Inflammatory macrophage treated with lipopolysaccharide for 1 hour (primary cell): ENCODE measurements at regions not wholly inside any gene's neighbourhood (a gene's known extent, or its start where the extent isn't known, plus 50 kb on each side); places are given as distances from the start of the nearest gene placed in this dataset.

Experiments
- DNase-seq, 2 donors: peaks; one replicate each; pipeline ENCODE4 v3.0.0-alpha.2; 2020 to 2022

DNA sequence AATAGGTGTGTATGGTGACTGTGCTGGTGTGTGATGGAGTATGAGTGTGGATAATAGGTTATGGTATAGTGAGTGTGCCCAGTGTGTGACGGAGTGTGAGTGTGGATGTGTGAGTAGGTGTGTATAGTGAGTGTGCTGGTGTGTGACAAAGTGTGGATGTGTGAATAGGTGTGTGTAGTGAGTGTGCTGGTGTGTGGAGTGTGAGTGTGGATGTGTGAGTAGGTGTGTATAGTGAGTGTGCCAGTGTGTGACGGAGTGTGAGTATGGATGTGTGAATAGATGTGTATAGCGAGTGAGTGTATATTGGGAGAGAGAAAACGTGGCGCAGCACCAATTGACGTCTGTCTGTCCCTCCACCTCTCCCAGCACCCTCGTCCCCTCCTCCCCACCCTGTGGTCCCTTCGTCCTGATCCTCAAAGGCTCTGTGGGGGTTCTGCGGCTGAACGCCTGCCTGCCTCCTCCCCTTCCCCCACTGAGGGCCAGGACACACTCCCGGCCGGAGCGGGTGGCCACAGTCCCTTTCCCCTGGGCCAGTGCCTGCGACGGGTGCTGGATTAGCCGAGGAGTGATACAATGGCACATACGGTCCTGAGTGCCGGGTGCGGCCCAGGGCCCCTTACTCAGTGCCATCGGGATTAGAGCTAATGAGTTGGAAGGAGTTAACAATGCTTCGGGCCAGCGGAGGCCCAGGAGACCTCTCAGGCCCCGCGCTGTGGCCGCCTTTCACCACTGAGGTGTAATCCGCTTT lies 160.0 kb downstream of the MRM1 start:
- no peak for DNase-seq

DNA sequence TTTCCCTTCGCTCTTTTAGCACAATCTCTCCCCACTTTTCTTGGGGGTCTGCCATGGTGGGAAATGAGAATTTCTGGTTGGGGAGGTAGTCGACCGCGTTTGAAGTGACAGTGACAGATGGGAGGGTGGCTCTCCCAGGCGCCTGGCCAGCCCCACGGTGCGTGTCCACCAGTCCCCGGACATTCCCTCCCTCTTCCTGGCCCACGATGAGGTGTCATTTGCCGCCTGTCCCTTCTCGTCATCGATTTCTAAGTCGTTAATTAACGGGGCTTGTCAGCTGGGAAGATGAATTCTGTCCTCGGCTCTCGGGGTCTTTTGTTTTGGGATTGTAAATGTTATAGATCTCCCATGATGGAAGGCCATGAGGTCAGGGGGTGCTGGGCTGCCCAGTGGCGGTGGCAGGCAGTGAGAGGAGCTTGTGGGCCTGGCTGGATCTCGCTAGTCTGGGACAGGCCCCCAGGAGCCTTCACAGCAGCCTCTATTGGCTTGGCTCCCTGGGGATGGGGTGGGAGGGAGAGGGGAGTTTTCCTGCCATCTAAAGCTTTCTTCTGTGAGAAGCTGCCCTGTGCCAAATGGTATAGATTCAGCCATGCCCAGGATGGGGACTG lies 164.2 kb downstream of the MRM1 start:
- no peak for DNase-seq

DNA sequence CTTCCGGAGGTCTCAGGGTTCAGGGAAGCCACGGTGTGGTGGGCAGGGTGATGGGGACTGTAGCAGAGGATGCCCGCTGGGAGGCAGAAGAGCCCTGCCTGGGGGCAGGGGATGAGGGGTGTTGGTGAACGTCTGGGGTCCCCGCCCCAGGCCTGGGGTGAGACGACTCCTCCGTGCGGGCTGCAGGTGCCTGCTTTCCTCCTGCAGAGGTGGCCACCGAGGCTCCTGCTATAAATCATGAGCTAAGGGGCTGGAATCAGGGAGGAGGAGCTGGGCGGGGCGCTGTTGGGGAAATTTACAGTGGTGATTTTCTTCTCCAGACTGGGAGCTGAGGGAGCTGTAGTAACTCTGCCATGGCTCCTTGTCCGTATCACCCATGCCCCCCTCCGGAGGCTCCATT lies 167.0 kb downstream of the MRM1 start:
- no peak for DNase-seq

DNA sequence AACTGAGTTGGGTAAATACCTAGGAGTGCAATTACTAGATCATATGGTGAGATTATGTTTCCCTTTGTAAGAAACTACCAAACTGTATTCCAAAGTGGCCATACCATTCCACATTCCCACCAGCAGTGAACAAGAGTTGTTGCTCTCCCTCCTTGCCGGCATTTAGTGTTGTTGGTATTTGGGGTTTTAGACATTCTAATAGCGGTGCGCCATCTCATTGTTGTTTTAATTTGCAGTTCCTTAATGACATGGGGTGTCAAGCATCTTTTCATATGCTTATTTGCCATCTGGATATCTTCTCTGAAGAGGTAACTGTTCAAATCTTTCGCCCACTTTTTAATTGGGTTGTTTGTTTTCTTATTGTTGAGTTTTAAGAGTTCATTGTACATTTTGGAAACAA lies 164.2 kb upstream of the LHX1 start:
- no peak for DNase-seq

DNA sequence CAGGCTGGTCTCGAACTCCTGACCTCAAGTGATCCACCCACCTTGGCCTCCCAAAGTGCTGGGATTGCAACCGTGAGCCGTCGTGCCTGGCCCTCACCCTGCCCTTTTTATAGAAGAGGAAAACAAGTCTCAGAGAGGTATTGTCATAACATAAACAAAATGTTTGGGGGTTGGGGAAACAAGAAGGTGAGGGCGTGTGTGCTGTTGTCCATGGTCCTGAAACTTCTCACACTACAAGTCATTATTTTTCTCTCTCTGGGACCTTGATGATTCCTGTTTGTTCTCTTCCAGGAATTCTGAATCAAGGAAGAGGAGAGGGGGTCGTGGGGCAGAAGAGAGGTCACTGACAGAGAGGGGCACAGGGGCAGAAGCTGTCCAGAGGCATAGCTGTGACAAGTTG lies 160.2 kb upstream of the LHX1 start:
- DNase-seq, result no peak

DNA sequence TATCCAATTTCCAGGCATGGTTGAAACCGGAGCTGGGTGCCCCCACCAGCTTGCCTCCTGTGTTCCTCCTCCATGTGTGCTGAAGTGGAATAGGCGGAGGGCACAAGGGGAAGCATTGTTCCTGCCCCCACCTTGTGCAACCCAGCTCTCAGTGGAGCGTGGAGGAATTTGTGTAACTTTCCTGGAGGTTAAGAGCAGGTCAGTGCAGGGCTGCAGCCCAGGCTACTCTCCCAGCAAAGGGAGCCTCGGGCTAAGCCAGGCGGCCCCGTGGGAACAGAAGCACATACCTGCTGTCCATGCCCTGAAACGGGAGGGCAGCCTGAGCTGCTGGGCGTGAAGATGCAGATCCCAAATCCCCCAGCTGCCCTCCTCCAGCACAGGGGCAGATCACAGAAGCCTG lies 158.8 kb upstream of the LHX1 start:
- DNase-seq, result no peak

DNA sequence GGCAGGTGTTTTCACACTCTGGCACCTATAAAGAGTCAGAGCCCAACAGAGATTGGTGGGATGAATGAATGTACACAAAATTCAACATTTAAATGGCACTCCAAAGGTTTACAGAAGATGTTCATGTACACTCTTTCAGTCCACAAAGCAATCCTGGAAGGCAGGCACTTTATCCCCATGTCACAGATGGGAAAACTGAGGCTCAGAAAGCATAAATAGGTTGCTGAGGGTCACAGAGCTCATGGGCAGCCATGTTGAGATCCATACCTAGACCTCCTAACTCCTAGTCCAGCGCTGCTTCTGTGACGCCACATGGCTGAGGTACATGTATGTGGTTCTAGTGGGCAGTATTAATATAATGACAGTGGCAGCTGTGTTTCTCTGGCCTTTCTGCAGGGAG lies 157.7 kb upstream of the LHX1 start:
- no peak for DNase-seq

DNA sequence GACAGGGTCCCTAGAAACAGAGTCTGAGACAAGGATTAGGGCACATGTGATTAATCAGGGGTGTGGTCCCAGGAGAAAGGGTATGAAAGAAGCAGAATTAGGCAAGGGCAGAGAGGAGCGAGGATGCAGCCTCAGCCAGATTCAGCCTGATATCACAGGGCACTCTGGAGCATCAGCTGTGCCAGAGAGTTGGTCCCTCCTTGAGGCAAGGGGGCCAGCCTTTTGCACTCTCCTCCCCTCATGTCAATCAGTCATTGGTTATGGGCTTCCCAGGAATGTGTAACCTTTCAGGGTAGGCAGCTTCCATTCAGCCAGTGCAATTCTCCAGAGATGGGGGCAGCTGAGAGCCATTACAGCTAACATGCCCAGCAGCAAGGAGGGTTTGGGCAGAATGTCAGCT lies 152.6 kb upstream of the LHX1 start:
- no peak for DNase-seq

DNA sequence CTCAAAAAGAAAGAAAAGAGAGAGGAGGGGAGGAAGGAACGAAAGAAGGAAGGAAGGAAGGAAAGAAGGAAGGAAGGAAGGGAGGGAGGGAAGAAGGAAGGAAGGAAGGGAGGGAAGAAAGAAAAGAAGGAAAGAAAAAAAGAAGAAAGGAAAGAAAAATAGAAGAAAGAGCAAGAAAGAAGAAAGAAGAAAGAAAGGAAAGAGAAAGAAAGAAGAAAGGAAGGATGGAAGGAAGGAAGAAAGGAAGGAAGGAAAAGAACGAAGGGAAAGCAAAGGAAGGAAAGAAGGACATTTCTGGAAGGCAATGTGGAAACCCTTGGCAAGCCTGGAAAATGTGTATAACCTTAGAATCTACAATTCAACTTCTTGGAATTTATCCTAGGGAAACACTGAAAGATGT lies 150.4 kb upstream of the LHX1 start:
- DNase-seq, result no peak

DNA sequence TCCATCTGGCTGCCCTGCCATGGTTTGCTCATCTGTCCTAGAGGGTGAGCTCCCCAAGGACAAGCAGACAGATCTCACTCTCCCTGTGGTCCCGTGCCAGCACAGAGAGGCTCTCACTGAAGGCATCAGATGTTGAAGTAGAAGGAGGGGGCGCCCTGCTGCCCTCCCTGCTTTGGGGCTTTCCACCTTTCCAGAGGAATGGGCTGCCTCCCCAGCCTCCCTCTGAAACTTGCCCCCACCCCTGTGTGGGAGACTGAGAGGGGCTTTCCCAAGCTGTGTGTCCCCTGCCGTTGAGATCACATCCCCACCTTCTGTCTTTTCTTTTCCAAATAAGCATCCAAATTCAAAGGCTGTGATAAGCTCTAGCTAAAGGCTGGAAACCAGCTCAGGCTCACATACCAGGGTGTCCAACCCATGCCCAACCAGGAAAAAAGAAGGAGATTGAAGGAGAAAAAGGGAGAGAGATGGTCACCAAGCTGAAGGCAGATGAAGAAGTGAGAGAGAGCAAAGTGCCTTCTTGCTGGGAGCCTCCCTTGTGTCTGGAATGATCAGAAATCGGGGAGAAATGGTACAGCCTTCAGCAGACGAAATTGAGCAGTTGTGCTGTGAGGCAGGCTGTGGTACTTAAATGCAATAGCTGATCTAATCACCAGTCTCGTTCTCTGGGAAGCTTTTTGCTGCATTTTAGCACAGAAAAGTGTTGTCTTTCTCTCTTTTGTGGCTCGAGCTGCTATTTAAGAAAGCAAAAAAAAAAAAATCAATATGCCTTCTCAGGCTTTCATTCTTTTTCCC lies 145.9 kb upstream of the LHX1 start:
- no peak for DNase-seq

DNA sequence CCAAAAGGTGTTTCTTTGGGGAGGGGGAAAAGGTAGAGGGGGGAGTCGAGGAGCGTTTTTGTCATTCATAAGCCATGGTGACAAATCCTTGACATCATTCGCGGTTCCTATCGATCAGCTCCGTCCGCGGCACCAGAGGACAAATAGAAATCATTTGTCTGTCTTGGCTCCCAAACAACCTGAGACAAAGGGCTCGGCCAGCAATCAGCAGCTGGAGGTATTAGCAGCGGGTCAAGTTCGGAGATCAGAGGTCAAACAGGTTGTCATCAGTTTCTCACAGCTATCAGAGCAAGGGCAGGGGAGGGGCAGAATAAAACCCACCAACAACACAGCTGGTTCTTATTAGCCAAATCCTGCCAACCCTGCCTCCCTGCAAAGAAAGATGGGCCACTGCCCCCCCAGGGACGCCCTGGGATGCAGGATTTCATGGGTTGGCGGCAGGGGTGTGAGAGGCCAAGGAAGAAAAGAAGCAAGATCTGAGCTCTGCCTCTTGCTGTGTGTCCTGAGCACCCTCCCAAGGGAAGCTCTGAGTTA lies 145.3 kb upstream of the LHX1 start:
- no peak for DNase-seq

DNA sequence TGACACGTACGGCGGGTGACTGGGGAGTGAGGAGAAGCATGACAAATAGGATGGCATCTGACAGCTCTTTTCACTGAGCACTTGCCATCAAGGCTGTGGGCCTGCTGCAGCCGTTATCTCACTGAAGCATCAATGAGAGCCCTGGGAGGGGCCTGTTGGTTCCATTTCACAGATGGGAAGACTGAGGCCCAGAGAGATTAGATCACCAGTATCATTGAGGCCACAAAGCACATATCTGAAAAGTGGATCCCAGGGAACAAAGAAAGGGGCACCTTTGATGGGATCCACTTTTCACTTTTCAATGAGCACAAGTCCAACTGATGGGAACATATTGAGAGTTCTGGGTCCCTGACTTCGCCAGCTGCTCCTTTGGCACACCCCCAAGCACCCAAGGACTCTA lies 144.4 kb upstream of the LHX1 start:
- DNase-seq, result no peak

DNA sequence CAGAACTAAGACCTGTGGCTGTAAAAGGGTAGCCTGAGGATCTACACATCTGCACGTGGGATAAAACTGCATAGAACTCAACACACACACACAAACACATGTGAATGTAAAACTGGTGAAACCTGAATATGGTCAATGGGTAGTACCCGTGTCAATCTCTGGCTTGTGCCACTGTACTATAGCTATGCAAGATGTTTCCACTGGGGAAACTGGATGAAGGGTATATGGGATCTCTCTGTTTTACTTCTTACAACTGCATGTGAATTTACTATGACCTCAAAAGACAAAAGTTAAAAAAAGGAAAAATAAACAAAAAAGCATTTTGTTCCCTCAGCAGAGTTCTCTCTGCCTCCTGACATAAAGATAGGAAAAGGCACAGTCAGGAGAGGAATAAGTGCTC lies 143.3 kb upstream of the LHX1 start:
- no peak for DNase-seq

DNA sequence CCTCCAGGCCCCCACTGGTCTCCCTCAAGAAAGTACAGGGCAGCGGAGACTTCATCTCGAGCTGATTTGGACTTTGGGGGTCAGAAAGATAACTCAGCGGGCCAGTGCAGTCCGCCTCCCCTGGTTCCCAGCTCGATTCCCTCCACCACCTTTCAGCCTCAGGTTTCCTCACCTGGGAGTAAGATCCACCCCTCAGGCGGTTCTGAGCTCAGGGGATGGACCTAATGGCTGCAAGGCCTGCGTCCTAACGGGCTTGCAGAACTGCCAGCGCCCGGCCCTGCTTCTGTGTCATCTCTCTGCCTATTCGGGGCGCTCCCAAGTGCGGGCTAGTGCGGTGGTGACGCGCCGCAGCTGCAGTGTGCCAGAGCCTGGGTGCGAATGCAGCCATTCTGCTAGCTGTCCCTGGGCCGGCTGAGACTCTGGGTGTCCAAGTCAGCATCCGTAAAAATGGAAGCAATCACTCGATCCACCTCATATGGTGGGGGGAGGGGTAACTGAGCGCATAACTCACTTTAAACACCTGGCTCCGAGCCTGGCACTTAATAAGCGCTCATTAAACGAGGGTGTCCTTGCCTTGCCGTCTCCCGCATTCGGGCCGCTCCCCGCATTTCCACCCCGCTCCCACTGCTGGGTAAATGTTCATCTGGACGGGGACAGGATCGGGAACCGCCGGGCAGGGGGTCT lies 129.6 kb upstream of the LHX1 start:
- no peak for DNase-seq

DNA sequence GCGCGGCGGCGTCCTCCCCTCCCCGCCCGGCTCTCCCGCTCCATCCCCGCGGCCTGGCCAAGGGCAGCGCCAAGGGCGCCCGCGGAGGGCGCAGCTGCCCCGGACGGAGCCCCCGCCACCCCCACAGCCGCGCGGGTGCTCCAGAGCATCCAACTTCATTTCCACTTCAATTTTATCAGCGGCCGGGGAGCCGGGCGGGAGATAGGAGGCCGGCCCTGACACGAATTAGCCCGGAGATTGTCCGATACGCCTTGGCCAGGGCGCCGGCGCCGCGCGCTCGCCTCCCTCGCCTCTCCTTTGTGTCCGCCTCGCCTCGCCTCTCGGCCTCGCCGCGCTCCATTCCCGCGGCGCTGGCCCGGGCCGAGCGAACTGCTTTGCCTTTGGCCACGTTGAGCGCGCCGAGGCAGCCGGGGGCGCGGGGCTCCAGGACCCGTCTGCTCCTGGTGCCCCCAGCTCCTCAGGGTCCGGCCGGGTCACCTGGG lies 129.1 kb upstream of the LHX1 start:
- no peak for DNase-seq

DNA sequence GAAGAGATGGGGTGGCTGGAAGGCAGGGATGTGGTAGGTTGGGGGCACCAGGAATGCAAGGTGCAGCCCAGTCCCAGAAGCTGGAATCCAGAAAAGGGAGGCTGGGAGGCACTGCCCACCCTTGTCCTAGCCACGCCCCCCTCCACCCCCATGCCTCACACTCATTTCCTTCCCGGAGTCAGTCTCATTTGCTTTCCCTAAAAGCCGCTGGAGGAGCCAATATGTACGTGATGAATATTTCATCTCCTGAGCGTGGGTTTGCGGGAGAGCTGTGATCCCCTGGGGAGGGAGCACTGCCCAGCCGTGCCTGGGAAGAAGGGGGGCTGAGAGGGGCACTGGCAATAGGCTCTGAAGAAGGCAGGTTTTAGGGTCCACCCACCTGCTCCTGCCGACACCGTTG lies 124.5 kb upstream of the LHX1 start:
- DNase-seq, result no peak

DNA sequence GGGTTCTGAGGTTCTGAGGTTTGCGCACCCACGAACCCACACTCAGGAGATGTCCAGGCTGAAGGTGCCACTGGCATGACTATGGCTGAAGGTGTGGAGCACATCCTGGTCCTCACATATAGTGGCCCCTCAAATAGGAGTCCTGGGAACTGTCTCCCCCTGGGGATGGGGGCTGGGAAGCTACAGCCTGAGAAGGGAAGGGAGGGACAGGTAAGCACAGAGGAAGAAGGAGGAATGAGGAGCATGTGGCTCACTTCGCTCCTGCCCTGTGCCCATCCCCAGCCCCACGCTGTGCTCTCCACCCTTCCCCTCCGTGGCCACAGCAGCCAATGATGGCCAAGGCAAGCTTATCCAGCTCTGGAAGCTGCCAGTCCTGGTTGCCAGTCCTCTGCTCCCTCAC lies 123.9 kb upstream of the LHX1 start:
- DNase-seq, result no peak

DNA sequence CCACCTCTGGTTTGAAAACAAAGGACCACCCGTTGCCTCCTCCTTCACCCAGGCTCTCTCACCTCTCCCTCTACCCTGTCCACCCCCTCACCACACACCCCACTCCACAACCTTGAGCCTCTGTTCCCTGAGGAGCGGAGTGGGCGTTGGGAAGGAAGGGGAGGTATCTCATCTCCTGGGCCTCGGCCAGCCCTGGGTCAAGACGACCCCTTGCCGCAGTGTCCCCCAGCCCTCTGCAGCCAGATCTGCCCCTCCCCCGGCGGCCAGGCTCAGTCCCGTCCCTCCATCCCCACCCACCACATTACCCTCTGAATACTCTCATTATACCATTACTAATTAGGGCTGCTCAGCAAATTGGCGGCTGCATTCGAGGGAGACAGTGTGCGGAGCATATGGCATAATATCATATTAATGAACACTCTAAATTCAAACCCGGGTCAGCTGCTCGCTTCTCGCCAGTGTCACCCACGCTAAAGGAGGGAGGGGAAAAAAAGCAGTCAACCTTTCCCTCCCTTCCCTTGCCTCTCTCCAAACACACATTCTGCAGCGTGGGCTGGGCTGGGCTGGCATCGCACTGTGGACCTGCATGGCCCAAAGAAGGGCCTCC lies 123.2 kb upstream of the LHX1 start:
- DNase-seq, result no peak

DNA sequence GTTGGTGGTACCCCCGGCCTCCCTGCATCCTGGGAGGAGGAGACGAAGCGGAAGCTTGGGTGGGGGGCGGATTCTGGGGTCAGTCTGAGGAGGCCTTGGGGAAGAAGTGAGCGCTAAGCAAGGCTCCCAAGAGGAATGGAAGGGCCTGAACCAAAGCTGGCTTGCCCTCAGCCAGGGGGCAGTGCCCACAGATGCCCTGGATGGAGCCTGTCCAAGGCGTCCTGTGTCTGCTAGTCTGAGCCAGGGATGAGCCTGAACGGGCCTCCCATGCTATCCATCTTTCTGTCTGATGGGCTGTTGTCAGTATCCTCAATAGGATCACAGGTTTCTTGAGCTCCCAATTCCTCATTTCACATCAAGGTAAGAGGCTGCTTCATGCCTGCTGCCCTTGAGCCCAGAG lies 122.3 kb upstream of the LHX1 start:
- no peak for DNase-seq

DNA sequence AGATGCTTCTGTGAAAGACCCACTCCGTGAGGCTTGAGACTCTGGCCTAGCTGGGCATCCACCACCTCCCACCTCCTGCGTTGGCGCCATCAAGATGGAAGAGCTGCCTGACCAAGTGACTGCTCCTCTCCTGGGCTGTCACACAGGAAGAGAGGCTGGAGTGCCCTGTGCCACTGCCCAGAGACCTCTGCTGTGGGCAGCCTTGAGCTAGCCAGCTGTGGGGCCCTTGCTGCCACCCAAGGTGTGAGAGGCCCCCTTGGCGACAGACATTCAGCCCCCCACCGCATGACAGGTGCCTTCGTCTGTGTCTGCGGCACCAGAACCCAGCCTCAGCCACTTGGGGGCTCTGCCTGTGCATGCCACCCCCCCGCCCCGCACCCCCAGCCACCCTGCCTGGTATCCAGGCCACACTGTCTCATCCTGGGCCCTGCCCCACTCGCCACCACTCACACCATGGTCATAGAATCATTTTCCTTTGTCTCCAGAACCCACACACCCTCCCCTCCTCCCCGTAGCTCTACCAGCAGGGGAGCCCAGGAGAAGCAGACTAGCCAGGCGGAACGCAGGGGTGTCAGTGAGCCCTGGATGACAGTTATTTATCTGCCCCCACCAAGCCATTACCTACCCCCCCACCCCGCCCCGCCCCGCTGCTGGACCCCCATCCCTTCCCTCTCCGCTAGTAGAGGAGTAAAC lies 120.9 kb upstream of the LHX1 start:
- no peak for DNase-seq

DNA sequence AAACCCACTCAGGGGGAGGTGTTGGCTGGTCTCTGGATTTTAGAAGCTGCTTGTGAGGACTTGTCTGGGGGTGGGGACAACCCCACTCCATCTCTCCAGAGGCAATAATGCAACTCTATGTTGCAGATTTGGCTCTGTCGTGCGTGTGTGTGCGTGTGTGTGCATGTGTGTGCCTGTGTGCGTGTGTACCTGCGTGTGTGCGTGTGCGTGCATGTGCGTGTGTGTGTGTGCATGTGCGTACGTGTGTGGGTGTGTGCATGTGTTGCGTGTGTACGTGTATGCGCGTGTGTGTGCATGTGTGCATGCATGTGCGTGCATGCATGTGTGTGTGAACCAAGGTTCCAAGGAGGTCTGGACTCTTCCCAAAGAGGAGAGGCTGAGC lies 120.4 kb upstream of the LHX1 start:
- no peak for DNase-seq

DNA sequence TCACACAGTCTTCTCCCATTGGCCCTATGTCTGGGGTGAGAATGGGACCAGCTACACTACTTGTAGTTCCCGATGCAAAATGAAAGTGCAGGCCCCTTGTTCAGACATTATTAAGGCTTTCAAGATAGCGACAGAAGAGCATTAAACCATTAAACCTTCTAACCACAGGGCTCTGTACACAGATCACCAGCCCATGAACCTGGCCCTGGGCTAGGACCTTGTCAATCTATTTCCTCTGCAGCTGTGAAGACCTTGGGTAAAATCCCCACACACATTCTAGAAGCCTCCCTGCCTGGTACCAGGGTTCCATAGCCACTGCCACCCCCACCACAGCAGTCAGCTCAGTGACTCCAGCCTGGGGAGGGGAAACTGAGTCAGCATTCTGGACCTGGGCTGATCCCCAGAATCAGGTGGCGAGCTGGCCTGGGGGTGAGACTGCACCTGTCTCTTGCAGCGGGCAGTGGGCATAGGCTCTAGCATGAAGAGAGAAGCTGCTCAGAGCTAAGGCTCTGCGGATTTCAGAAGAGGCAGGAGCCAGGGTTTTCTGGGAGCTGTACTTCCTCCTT lies 119.7 kb upstream of the LHX1 start:
- DNase-seq, result no peak
